HG03280 (cell line): ENCODE measurements at regions not wholly inside any gene's neighbourhood (a gene's known extent, or its start where the extent isn't known, plus 50 kb on each side); places are given as distances from the start of the nearest gene placed in this dataset.

ENCODE experiments used
- ATAC-seq: cut with Tn5 transposase; IDR thresholded peaks from one replicate; pipeline ENCODE4 v1.9.1; 2021; ENCODE audit warnings: mild to moderate bottlenecking, moderate library complexity; ENCODE audit not compliant: unreplicated experiment

GRCh38 chr18:5601188-5601624, 57.4 kb upstream of the EPB41L3 start:
- no peak for ATAC-seq

- no peak for ATAC-seq
Observed at GRCh38 chr18:5600378-5601071, 56.7 kb upstream of the EPB41L3 start.

DNA sequence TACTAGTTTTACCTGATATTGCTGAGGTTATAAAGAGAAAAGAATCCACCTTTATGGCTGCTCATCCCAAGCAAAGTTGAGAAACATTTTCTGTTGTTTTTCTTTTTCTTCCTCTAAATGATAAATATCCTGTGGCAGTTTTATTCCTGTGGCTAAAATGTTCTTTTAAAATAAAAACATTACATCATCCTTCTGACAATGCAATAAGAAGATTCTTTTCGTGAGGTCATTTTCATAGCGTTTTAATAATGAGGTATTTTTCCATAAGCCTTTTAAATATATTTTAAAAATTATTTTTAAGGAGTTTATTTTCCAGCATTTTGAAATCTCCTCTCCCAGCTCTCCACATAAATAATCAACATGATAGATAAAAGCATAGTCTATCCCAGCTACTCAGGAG, 52.8 kb upstream of the EPB41L3 start:
- ATAC-seq = no peak
